ENCODE measurements at regions not wholly inside any gene's neighbourhood (a gene's known extent, or its start where the extent isn't known, plus 50 kb on each side); places are given as distances from the start of the nearest gene placed in this dataset.
A peak's percentile ranks its signal among the peaks of the same experiment; 100 is the strongest.

DNA sequence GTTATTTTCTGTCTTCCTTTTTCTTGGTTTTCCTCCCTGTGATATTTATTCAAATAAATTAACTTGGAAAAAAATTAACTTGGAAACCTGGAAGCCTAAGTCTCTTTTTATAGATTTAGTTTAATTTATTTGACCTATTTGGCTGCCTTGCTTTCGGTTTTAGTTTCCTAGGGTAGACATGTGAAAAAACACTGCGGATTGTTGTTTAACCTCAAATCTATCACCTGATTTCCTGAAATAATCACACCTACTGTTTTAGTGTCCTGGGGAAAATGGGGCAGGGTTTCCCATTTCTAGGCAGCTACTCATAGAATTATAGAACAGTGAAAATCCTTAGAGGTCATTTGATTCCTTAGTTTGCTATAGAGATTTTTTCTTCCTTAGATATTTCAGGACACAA, 412.4 kb downstream of the PCDH17 start:
- DNase-seq (ENCODE audit: low read depth, low spot score), result no peak
- TF ChIP-seq, protein P1, sequence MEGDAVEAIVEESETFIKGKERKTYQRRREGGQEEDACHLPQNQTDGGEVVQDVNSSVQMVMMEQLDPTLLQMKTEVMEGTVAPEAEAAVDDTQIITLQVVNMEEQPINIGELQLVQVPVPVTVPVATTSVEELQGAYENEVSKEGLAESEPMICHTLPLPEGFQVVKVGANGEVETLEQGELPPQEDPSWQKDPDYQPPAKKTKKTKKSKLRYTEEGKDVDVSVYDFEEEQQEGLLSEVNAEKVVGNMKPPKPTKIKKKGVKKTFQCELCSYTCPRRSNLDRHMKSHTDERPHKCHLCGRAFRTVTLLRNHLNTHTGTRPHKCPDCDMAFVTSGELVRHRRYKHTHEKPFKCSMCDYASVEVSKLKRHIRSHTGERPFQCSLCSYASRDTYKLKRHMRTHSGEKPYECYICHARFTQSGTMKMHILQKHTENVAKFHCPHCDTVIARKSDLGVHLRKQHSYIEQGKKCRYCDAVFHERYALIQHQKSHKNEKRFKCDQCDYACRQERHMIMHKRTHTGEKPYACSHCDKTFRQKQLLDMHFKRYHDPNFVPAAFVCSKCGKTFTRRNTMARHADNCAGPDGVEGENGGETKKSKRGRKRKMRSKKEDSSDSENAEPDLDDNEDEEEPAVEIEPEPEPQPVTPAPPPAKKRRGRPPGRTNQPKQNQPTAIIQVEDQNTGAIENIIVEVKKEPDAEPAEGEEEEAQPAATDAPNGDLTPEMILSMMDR (IDR thresholded peaks at IDR 0.05; ENCODE audit: low read depth, low read length), result no peak
- H3K4me3 ChIP-seq (ENCODE audit: low read depth, low read length), result no peak overlapping the region
- in situ Hi-C loops (cut with HindIII; ENCODE audit: low sequenced_read_pairs), result no loop called here

DNA sequence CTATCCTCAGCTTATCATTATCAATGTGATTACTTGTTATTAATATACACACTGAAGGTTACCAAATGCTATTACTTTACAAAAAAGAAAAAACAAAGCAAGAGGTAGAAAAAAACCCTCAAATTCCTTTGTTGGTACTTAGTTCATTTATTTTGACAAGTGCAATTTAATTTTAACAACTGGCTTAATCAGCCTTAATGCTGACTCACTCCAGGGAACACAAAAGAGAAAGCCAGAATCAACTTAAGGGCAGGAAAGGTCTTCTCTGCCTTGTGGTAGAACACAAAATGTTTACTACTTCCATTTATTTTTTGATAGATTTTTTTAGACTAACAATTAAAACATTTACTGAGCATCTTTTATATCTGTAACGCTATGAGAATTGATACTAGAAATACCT, 417.1 kb downstream of the PCDH17 start:
- in situ Hi-C loops (cut with HindIII; ENCODE audit: low sequenced_read_pairs), result no loop called here
- H3K4me3 ChIP-seq (ENCODE audit: low read depth, low read length), result no peak overlapping the region
- TF ChIP-seq, protein P1 (IDR thresholded peaks at IDR 0.05; ENCODE audit: low read depth, low read length), result no peak
- peak; percentile 2 for DNase-seq (ENCODE audit: low read depth, low spot score)

DNA sequence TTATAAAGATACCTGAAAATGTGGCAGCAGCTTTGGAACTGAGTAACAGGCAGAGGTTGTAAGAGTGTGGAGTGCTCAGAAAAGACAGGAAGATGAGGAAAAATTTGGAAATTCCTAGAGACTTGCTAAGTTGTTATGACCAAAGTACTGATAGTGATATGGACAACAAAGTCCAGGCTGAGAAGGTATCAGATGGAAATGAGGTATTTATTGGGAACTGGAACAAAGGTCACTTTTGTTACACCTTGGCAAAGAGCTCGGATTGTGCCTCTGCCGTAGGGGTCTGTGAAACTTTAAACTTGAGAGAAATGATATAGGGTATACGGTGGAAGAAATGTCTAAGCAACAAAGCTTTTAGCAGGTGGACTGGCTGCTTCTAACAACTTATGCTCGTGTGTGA, 419.9 kb downstream of the PCDH17 start:
- in situ Hi-C loops (cut with HindIII; ENCODE audit: low sequenced_read_pairs), result no loop called here
- no peak for DNase-seq (ENCODE audit: low read depth, low spot score)
- no peak overlapping the region for H3K4me3 ChIP-seq (ENCODE audit: low read depth, low read length)
- TF ChIP-seq, protein P1 (IDR thresholded peaks at IDR 0.05; ENCODE audit: low read depth, low read length), result no peak

DNA sequence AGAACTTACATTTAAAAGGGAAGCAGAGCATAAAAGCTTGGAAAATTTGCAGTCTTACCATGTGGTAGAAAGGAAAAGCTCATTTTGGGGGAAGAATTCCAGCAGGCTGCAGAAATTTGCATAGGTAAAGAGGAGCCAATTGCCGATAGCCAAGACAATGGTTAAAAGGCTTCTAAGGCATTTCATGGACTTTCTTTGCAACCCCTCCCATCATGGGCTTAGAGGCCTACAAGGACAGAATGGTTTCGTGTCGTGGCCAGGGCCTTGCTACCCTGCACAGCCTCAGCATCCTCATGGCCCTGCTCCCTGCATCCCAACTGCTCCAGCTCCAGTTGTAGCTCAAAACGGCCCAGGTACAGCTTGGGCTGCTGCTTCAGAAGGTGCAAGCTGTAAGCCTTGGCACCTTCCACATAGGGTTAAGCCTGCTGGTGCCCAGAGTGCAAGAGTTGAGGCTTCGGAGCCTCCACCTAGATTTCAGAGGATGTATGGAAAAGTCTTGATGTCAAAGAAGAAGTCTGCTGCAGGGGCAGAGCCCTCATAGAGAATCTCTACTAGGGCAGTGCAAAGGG, 420.3 kb downstream of the PCDH17 start:
- in situ Hi-C loops (cut with HindIII; ENCODE audit: low sequenced_read_pairs), result no loop called here
- H3K4me3 ChIP-seq (ENCODE audit: low read depth, low read length), result no peak overlapping the region
- no peak for DNase-seq (ENCODE audit: low read depth, low spot score)
- TF ChIP-seq, protein P1 (IDR thresholded peaks at IDR 0.05; ENCODE audit: low read depth, low read length), result no peak

DNA sequence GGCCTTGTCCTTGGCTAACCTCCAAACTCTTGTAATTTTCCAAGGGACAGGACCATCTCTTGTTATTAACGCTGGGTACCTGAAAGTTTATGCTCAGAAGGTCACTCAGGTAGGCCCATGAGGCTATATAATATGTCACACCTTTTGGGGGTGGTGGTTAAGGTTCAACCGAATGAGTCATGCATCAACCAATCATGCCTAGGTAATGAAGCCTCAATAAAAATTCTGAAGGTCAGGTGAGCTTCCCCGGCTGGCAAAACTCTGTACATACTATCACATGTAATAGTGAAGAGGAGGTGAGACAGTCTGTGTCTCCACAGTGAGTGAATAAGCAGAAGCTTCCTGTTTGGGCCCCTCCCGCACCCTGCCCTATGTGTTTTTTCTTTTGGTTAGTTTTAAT, 424.9 kb downstream of the PCDH17 start:
- in situ Hi-C loops (cut with HindIII; ENCODE audit: low sequenced_read_pairs), result no loop called here
- H3K4me3 ChIP-seq (ENCODE audit: low read depth, low read length), result no peak overlapping the region
- no peak for DNase-seq (ENCODE audit: low read depth, low spot score)
- TF ChIP-seq, protein P1 (IDR thresholded peaks at IDR 0.05; ENCODE audit: low read depth, low read length), result no peak

DNA sequence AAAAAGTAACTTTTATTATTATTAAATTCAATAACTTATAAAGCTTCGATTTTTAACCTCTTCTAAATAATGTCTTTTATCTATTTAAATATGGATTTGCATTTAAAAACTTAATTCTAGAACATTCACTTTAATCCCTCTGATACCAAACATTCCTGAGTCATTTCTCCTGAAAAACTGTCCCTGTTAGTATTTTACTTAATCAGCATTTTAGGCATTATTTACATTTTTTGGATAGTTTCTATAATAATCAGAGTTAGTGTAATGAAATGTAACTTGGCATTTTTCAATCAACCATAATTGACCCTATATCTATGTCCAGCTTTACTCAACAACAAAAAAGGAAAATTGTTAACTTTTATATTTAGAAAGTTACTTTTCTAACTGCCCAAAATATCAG, 428.1 kb downstream of the PCDH17 start:
- no peak overlapping the region for H3K4me3 ChIP-seq (ENCODE audit: low read depth, low read length)
- TF ChIP-seq, protein P1 (IDR thresholded peaks at IDR 0.05; ENCODE audit: low read depth, low read length), result no peak
- in situ Hi-C loops (cut with HindIII; ENCODE audit: low sequenced_read_pairs), result no loop called here
- DNase-seq (ENCODE audit: low read depth, low spot score), result no peak

DNA sequence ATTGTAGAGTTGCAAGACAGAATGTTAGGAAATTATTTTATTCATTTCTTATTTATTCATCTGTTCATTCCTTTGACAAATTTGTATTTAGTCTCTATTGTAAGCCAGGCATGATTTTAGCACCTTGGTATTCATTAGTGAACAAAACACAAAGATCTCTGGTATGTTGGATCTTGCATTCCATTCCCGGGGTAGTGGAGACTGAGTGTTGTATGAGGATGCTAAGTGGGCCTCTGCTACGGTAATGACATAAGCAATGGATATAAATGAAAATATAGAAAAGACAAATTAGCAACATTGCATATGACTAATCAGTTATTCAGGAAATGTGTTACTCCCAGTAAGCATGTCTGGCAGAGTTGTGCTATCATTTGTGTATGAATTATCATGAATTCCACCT, 449.3 kb downstream of the PCDH17 start:
- no peak for DNase-seq (ENCODE audit: low read depth, low spot score)
- TF ChIP-seq, protein P1 (IDR thresholded peaks at IDR 0.05; ENCODE audit: low read depth, low read length), result no peak
- in situ Hi-C loops (cut with HindIII; ENCODE audit: low sequenced_read_pairs), result no loop called here
- no peak overlapping the region for H3K4me3 ChIP-seq (ENCODE audit: low read depth, low read length)
